GM12872 (cell line): ENCODE measurements at regions not wholly inside any gene's neighbourhood (a gene's known extent, or its start where the extent isn't known, plus 50 kb on each side); places are given as distances from the start of the nearest gene placed in this dataset.

Experiments
- TF ChIP-seq, protein P1 (sequence below): IDR thresholded peaks from 3 replicates; pipeline ENCODE4 v1.5.1; 2011; ENCODE audit warnings: low read depth, mild to moderate bottlenecking, low read length, moderate library complexity; ENCODE audit not compliant: insufficient read depth

- TF ChIP-seq, protein P1, sequence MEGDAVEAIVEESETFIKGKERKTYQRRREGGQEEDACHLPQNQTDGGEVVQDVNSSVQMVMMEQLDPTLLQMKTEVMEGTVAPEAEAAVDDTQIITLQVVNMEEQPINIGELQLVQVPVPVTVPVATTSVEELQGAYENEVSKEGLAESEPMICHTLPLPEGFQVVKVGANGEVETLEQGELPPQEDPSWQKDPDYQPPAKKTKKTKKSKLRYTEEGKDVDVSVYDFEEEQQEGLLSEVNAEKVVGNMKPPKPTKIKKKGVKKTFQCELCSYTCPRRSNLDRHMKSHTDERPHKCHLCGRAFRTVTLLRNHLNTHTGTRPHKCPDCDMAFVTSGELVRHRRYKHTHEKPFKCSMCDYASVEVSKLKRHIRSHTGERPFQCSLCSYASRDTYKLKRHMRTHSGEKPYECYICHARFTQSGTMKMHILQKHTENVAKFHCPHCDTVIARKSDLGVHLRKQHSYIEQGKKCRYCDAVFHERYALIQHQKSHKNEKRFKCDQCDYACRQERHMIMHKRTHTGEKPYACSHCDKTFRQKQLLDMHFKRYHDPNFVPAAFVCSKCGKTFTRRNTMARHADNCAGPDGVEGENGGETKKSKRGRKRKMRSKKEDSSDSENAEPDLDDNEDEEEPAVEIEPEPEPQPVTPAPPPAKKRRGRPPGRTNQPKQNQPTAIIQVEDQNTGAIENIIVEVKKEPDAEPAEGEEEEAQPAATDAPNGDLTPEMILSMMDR = no peak
Observed at GRCh38 chr10:129038522-129038921, 428.5 kb upstream of the MGMT start.

- TF ChIP-seq, protein P1 = no peak
Observed at GRCh38 chr10:129039406-129040370, 427.4 kb upstream of the MGMT start.

DNA sequence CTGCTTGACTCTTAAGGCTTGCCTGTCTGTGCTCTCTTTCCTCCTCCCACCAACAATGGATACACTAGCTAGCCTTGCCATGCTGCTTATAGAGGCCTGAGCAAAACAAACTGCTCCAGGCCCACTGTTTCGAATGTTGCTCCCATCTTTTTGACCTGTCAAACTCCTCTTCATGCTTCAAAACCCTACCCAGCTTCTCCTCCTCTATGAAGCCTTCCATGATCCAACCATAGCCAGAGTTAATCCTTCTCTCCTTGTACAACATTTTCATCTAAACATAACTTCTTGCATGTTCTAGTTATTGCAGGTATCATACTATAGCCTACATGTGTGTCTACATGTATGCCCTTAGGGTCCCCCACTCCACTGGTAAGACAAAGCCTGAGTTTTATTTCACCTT lies 426.7 kb upstream of the MGMT start:
- TF ChIP-seq, protein P1 = no peak

GRCh38 chr10:129041916-129042315 lies 425.1 kb upstream of the MGMT start:
- TF ChIP-seq, protein P1 = no peak

DNA sequence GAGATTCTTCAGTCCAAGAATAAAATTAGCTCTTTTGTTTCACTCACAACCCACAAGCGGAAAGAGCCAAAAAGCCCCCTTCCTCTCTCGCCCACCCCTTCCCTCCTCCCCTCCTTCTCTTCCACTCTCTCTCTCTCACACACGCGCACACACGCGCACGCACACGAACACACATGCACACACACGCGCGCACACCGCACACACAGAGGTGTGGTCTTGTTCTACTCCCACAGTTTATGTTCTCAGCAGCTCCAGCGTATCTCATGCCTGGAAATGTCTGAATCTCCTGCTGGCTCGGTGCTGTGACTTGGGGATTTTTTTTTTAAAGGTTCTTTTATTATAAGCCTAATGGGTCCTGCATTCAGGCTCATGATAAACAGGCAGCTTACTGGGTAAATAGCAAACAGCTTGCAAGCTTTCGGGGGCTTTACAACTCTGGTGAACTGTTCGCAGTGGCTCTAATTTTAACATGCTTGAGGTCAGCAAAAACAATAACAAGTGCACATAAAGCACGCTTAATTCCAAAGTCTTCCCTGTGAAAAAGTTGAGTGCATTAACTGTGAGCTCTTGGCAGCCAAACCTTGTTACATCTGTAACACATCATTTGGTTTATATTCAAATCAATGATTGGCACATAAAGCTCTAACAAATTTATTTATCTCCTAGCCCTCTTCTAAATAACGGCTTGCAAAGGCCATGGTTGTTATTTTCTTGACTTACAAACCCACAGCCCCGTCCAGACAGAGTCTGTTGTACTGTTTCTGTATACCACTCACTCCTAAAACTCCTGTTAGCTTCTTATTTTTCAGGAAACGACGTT lies 424.1 kb upstream of the MGMT start:
- TF ChIP-seq, protein P1 = no peak

- TF ChIP-seq, protein P1 = no peak
Observed at GRCh38 chr10:129043691-129044090, 423.4 kb upstream of the MGMT start.

GRCh38 chr10:129045599-129045998 lies 421.4 kb upstream of the MGMT start:
- TF ChIP-seq, protein P1 = no peak
